Endothelial cell of umbilical vein (primary cell): ENCODE measurements at regions not wholly inside any gene's neighbourhood (a gene's known extent, or its start where the extent isn't known, plus 50 kb on each side); places are given as distances from the start of the nearest gene placed in this dataset.

Experiments
- EZH2 ChIP-seq: IDR thresholded peaks from 2 replicates; pipeline ENCODE4 v1.6.1; 2012; ENCODE audit warnings: borderline replicate concordance, low read depth, mild to moderate bottlenecking, moderate library complexity, low read length, inconsistent platforms; ENCODE audit not compliant: severe bottlenecking
- FOS ChIP-seq: IDR thresholded peaks from 2 replicates; pipeline ENCODE4 v1.6.1; 2011; ENCODE audit warnings: mild to moderate bottlenecking, low read length, moderate library complexity, borderline replicate concordance; ENCODE audit not compliant: insufficient read depth
- GATA2 ChIP-seq: IDR thresholded peaks from 2 replicates; pipeline ENCODE4 v1.7.0; 2011; ENCODE audit warnings: low read depth, mild to moderate bottlenecking, moderate library complexity, mixed read lengths, low read length; ENCODE audit not compliant: insufficient read length, insufficient read depth
- MAX ChIP-seq: IDR thresholded peaks from 2 replicates; pipeline ENCODE4 v1.6.1; 2011; ENCODE audit not compliant: insufficient read depth, insufficient read length
- MYC ChIP-seq: IDR thresholded peaks from one replicate; pipeline ENCODE4 v1.6.1; 2011; ENCODE audit warnings: mild to moderate bottlenecking, low read depth, low read length
- POLR2A ChIP-seq: IDR thresholded peaks from 2 replicates; pipeline ENCODE4 v1.6.1; 2012; ENCODE audit warnings: low read depth, mild to moderate bottlenecking, control low read depth, low read length
- POLR2AphosphoS5 ChIP-seq: IDR thresholded peaks from 2 replicates; pipeline ENCODE4 v1.6.1; 2012; ENCODE audit warnings: low read depth, mild to moderate bottlenecking, control low read depth, low read length, moderate library complexity; ENCODE audit not compliant: insufficient read depth
- TF ChIP-seq, protein P1 (sequence below), 2 donors: IDR thresholded peaks; 1 replicate in 1 of 2; 2 replicates in 1 of 2; pipeline ENCODE4 v1.5.1; 2011; ENCODE audit warnings: low read length in 2 of 2, mild to moderate bottlenecking in 2 of 2, moderate library complexity in 2 of 2, control low read depth in 1 of 2, inconsistent platforms in 1 of 2, low read depth in 1 of 2; ENCODE audit not compliant: insufficient read depth in 1 of 2; ENCODE audit errors: extremely low read depth in 1 of 2

GRCh38 chr18:28594034-28594433, 417.1 kb upstream of the CDH2 start:
- TF ChIP-seq, protein P1, sequence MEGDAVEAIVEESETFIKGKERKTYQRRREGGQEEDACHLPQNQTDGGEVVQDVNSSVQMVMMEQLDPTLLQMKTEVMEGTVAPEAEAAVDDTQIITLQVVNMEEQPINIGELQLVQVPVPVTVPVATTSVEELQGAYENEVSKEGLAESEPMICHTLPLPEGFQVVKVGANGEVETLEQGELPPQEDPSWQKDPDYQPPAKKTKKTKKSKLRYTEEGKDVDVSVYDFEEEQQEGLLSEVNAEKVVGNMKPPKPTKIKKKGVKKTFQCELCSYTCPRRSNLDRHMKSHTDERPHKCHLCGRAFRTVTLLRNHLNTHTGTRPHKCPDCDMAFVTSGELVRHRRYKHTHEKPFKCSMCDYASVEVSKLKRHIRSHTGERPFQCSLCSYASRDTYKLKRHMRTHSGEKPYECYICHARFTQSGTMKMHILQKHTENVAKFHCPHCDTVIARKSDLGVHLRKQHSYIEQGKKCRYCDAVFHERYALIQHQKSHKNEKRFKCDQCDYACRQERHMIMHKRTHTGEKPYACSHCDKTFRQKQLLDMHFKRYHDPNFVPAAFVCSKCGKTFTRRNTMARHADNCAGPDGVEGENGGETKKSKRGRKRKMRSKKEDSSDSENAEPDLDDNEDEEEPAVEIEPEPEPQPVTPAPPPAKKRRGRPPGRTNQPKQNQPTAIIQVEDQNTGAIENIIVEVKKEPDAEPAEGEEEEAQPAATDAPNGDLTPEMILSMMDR (IDR thresholded peaks at IDR 0.05; ENCODE audit: extremely low read depth in 1 of 2, insufficient read depth in 1 of 2, low read depth in 1 of 2, low read length in 2 of 2): no peak
- TF ChIP-seq POLR2AphosphoS5: no peak
- TF ChIP-seq EZH2: no peak
- TF ChIP-seq MYC: no peak
- no peak for TF ChIP-seq MAX
- TF ChIP-seq POLR2A: no peak
- peak; percentile 62 for TF ChIP-seq FOS
- TF ChIP-seq GATA2: peak; percentile 61
